IPS-18c (cell line): ENCODE measurements at regions not wholly inside any gene's neighbourhood (a gene's known extent, or its start where the extent isn't known, plus 50 kb on each side); places are given as distances from the start of the nearest gene placed in this dataset.

ENCODE experiments used
- H3K4me3 ChIP-seq: 2 replicates; pipeline ENCODE4 v1.7.0; 2013; ENCODE audit warnings: low read depth, mild to moderate bottlenecking, low read length, moderate library complexity; ENCODE audit not compliant: insufficient read depth
- H3K9me3 ChIP-seq: one replicate; pipeline ENCODE4 v1.6.1; 2013; ENCODE audit warnings: mild to moderate bottlenecking, low read length, moderate library complexity; ENCODE audit not compliant: control insufficient read depth, insufficient read depth

GRCh38 chr3:109920749-109921148, 583.4 kb upstream of the DPPA4 start:
- Histone ChIP-seq H3K9me3 (no peaks in the 10 kb centered on the region), H3K4me3 (no peak overlapping the region)

- Histone ChIP-seq H3K4me3 (no peak overlapping the region), H3K9me3 (no peaks in the 10 kb centered on the region)
Measured at GRCh38 chr3:109921509-109921908, 584.2 kb upstream of the DPPA4 start.

GRCh38 chr3:109922856-109923255, 585.5 kb upstream of the DPPA4 start:
- H3K9me3 ChIP-seq: no peaks in the 10 kb centered on the region
- no peak overlapping the region for H3K4me3 ChIP-seq

- no peaks in the 10 kb centered on the region for H3K9me3 ChIP-seq
- H3K4me3 ChIP-seq: no peak overlapping the region
Measured at GRCh38 chr3:109923431-109923830, 586.1 kb upstream of the DPPA4 start.

GRCh38 chr3:109924196-109924595, 586.9 kb upstream of the DPPA4 start:
- H3K4me3 ChIP-seq: no peak overlapping the region
- no peaks in the 10 kb centered on the region for H3K9me3 ChIP-seq

- Histone ChIP-seq H3K4me3 (no peak overlapping the region), H3K9me3 (no peaks in the 10 kb centered on the region)
Measured at GRCh38 chr3:109926376-109926775, 589.0 kb upstream of the DPPA4 start.

- H3K9me3 ChIP-seq: no peaks in the 10 kb centered on the region
- H3K4me3 ChIP-seq: no peak overlapping the region
Measured at GRCh38 chr3:109927161-109927560, 589.8 kb upstream of the DPPA4 start.

- Histone ChIP-seq H3K4me3 (no peak overlapping the region), H3K9me3 (no peaks in the 10 kb centered on the region)
Measured at GRCh38 chr3:109927726-109928125, 590.4 kb upstream of the DPPA4 start.

GRCh38 chr3:109930582-109930981, 593.2 kb upstream of the DPPA4 start:
- Histone ChIP-seq H3K4me3 (no peak overlapping the region), H3K9me3 (no peaks in the 10 kb centered on the region)

GRCh38 chr3:109933576-109933975, 596.2 kb upstream of the DPPA4 start:
- no peak overlapping the region for H3K4me3 ChIP-seq
- no peaks in the 10 kb centered on the region for H3K9me3 ChIP-seq

GRCh38 chr3:109939817-109940216, 602.5 kb upstream of the DPPA4 start:
- no peak overlapping the region for H3K4me3 ChIP-seq
- H3K9me3 ChIP-seq: no peaks in the 10 kb centered on the region

GRCh38 chr3:109943181-109943580, 605.8 kb upstream of the DPPA4 start:
- H3K4me3 ChIP-seq: no peak overlapping the region
- no peaks in the 10 kb centered on the region for H3K9me3 ChIP-seq

- no peak overlapping the region for H3K4me3 ChIP-seq
- no peaks in the 10 kb centered on the region for H3K9me3 ChIP-seq
Measured at GRCh38 chr3:109944836-109945235, 607.5 kb upstream of the DPPA4 start.

GRCh38 chr3:109952924-109953323, 615.6 kb upstream of the DPPA4 start:
- Histone ChIP-seq H3K9me3 (no peaks in the 10 kb centered on the region), H3K4me3 (no peak overlapping the region)

GRCh38 chr3:109963831-109964230, 626.5 kb upstream of the DPPA4 start:
- no peaks in the 10 kb centered on the region for H3K9me3 ChIP-seq

GRCh38 chr3:109973733-109974132, 636.4 kb upstream of the DPPA4 start:
- Histone ChIP-seq H3K9me3 (peaks cover 3% of the 10 kb centered on the region), H3K4me3 (no peak overlapping the region)

More at GRCh38 chr3:109963831-109964230, 626.5 kb upstream of the DPPA4 start:
- no peak overlapping the region for H3K4me3 ChIP-seq

GRCh38 chr3:109977897-109978296, 640.6 kb upstream of the DPPA4 start:
- Histone ChIP-seq H3K9me3 (peaks cover 3% of the 10 kb centered on the region), H3K4me3 (no peak overlapping the region)

GRCh38 chr3:109982201-109982600, 644.9 kb upstream of the DPPA4 start:
- Histone ChIP-seq H3K4me3 (no peak overlapping the region), H3K9me3 (no peaks in the 10 kb centered on the region)

- Histone ChIP-seq H3K9me3 (no peaks in the 10 kb centered on the region), H3K4me3 (no peak overlapping the region)
Measured at GRCh38 chr3:109984976-109985375, 647.6 kb upstream of the DPPA4 start.
